WERI-Rb-1 (cell line): ENCODE measurements at regions not wholly inside any gene's neighbourhood (a gene's known extent, or its start where the extent isn't known, plus 50 kb on each side); places are given as distances from the start of the nearest gene placed in this dataset.
"Not testable (repeated sequence)": the region's sequence is repeated elsewhere in the genome, so short reads cannot be mapped to it uniquely, and the experiment has no call there.

Source experiments
- DNase-seq: peaks from one replicate; pipeline ENCODE4 v3.0.0-alpha.2; 2020
- H3K27ac ChIP-seq: fragments of 250-450 bp; sonication (Bioruptor Pico); 2 replicates; pipeline ENCODE4 v1.5.1; 2020; ENCODE audit warnings: mild to moderate bottlenecking, moderate library complexity
- H3K27me3 ChIP-seq: fragments of 250-450 bp; sonication (Bioruptor Pico); 2 replicates; pipeline ENCODE4 v1.5.1; 2021; ENCODE audit warnings: mild to moderate bottlenecking, low read depth, moderate library complexity; ENCODE audit not compliant: insufficient read depth, severe bottlenecking
- H3K36me3 ChIP-seq: fragments of 250-450 bp; sonication (Bioruptor Pico); 2 replicates; pipeline ENCODE4 v1.5.1; 2020; ENCODE audit warnings: mild to moderate bottlenecking, moderate library complexity
- H3K4me3 ChIP-seq: 2 replicates; pipeline ENCODE4 v1.5.1; 2011; ENCODE audit warnings: low read depth, mild to moderate bottlenecking, control low read depth, low read length
- H3K9me3 ChIP-seq: fragments of 250-450 bp; sonication (Bioruptor Pico); 2 replicates; pipeline ENCODE4 v1.5.1; 2021; ENCODE audit warnings: mild to moderate bottlenecking, moderate library complexity; ENCODE audit not compliant: severe bottlenecking
- TF ChIP-seq, protein P1 (sequence below): IDR thresholded peaks from 2 replicates; pipeline ENCODE4 v1.5.1; 2011; ENCODE audit warnings: low read depth, mild to moderate bottlenecking, control low read depth, inconsistent platforms, low read length

GRCh38 chrX:959595-959994 lies 252.9 kb downstream of the CRLF2 start:
- no peaks in the 10 kb centered on the region for H3K36me3 ChIP-seq
- H3K4me3 ChIP-seq, result no peak overlapping the region
- TF ChIP-seq, protein P1, sequence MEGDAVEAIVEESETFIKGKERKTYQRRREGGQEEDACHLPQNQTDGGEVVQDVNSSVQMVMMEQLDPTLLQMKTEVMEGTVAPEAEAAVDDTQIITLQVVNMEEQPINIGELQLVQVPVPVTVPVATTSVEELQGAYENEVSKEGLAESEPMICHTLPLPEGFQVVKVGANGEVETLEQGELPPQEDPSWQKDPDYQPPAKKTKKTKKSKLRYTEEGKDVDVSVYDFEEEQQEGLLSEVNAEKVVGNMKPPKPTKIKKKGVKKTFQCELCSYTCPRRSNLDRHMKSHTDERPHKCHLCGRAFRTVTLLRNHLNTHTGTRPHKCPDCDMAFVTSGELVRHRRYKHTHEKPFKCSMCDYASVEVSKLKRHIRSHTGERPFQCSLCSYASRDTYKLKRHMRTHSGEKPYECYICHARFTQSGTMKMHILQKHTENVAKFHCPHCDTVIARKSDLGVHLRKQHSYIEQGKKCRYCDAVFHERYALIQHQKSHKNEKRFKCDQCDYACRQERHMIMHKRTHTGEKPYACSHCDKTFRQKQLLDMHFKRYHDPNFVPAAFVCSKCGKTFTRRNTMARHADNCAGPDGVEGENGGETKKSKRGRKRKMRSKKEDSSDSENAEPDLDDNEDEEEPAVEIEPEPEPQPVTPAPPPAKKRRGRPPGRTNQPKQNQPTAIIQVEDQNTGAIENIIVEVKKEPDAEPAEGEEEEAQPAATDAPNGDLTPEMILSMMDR, result no peak
- peaks cover 2% of the 10 kb centered on the region for H3K9me3 ChIP-seq
- DNase-seq, result no peak
- no peak overlapping the region for H3K27ac ChIP-seq
- peaks cover 46% of the 10 kb centered on the region for H3K27me3 ChIP-seq

GRCh38 chrX:955168-955781 lies 257.2 kb downstream of the CRLF2 start:
- H3K27ac ChIP-seq, DNase-seq, H3K9me3 ChIP-seq, H3K4me3 ChIP-seq, H3K36me3 ChIP-seq: not testable (repeated sequence)
- peaks cover 49% of the 10 kb centered on the region for H3K27me3 ChIP-seq

GRCh38 chrX:953879-954482 lies 258.5 kb downstream of the CRLF2 start:
- Histone ChIP-seq H3K36me3 (no peaks in the 10 kb centered on the region), H3K4me3 (no peak overlapping the region), H3K9me3 (peaks cover 2% of the 10 kb centered on the region), H3K27ac (no peak overlapping the region), H3K27me3 (peaks cover 44% of the 10 kb centered on the region)
- TF ChIP-seq, protein P1, result no peak
- no peak for DNase-seq

GRCh38 chrX:952816-953215 lies 259.6 kb downstream of the CRLF2 start:
- Histone ChIP-seq H3K27ac (no peak overlapping the region), H3K27me3 (peaks cover 44% of the 10 kb centered on the region), H3K4me3 (no peak overlapping the region), H3K36me3 (no peaks in the 10 kb centered on the region), H3K9me3 (peaks cover 2% of the 10 kb centered on the region)
- TF ChIP-seq, protein P1, result no peak
- DNase-seq, result no peak

DNA sequence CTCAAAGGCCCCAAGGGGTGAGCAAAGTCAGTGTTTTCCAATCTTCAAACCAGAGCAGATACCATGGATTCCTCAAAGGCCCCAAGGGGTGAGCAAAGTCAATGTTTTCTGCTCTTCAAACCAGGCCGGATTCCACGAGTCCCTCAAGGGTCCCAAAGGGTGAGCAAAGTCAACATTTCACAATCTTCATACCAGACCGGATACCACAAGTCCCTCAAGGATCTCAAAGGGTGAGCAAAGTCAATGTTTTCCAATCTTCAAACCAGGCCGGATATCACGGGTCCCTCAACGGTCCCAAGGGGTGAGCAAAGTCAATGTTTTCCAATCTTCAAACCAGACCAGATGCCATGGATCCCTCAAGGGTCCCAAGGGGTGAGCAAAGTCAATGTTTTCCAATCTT lies 265.2 kb downstream of the CRLF2 start:
- H3K36me3 ChIP-seq, DNase-seq, H3K27ac ChIP-seq, H3K9me3 ChIP-seq, H3K4me3 ChIP-seq: not testable (repeated sequence)
- H3K27me3 ChIP-seq, result peaks cover 45% of the 10 kb centered on the region

DNA sequence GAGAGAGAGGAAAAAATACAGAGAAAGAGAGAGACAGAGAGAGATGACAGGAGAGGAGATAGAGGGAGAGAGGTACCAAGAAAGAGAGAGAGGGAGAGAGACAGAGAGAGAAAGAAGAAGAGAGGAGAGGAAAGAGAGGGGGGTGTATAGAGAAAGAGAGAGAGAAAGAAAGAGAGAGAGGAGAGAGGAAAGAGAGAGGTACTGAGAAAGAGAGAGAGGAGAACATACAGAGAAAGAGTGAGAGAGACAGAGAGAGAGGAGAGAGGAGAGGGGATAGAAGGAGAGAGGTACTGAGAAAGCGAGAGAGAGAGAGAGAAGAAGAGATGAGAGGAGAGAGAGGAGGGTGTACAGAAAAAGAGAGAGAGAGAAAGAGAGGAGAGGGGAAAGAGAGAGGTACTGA lies 269.4 kb downstream of the CRLF2 start:
- no peak for DNase-seq
- H3K9me3 ChIP-seq, result no peaks in the 10 kb centered on the region
- no peak overlapping the region for H3K27ac ChIP-seq
- H3K4me3 ChIP-seq, result no peak overlapping the region
- H3K27me3 ChIP-seq, result peaks cover 44% of the 10 kb centered on the region
- H3K36me3 ChIP-seq, result no peaks in the 10 kb centered on the region
- TF ChIP-seq, protein P1, result no peak

DNA sequence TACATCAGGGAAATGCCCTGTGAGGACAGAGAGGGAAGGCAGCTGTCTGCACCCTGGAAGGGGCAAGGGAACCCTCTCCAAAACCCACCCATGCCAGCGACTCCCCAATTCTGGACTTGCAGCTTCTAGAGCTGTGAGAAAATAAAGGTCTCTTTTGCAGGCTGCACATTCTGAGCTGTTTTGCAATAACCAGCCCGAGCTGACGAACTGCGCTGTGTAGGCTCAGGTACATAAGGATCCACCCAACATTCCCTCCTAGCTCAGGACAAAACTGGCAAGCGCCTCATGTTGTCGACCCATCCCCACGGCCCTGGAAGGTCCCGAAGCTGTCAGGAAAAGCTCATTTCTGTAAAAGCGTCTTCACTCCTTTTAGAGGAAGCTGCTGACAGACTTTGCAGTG lies 271.8 kb downstream of the CRLF2 start:
- H3K27ac ChIP-seq, result no peak overlapping the region
- H3K36me3 ChIP-seq, result no peaks in the 10 kb centered on the region
- TF ChIP-seq, protein P1, result no peak
- no peak for DNase-seq
- no peak overlapping the region for H3K4me3 ChIP-seq
- H3K9me3 ChIP-seq, result no peaks in the 10 kb centered on the region
- H3K27me3 ChIP-seq, result peaks cover 52% of the 10 kb centered on the region
